ENCODE measurements at regions not wholly inside any gene's neighbourhood (a gene's known extent, or its start where the extent isn't known, plus 50 kb on each side); places are given as distances from the start of the nearest gene placed in this dataset.
"Not testable (repeated sequence)": the region's sequence is repeated elsewhere in the genome, so short reads cannot be mapped to it uniquely, and the experiment has no call there.

DNA sequence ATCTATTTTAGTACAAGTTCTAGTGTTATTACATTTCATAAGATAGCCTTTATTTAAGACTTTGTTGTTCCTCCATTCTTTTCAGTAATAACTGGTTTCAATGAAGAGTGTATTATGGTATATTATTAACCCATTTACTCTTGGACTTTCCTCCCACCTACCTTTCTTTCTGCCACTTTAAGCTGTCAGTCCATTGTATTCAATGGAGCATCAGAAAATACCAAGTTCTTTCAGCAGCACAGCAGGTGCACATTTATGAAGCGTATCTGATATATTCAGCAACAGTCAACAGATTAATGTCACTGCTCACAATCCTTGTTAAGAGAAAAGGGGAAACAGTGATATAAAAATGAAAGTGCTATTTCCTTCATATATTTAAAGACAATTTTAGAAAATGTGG lies 660.9 kb downstream of the C12orf50 start:
- Histone ChIP-seq H3K36me3 (no peaks in the 10 kb centered on the region), H3K27me3 (replicated peaks) (no peaks in the 10 kb centered on the region), H3K9me3 (replicated peaks) (no peaks in the 10 kb centered on the region), H3K4me1 (replicated peaks) (no peaks in the 10 kb centered on the region), H3K4me3 (no peak overlapping the region), H3K27ac (no peak overlapping the region)
- no peak for DNase-seq (ENCODE audit: low read depth in 1 of 2, low spot score in 2 of 2)

GRCh38 chr12:87365423-87365822 lies 663.8 kb downstream of the C12orf50 start:
- H3K4me3 ChIP-seq, result no peak overlapping the region
- H3K36me3 ChIP-seq, result no peaks in the 10 kb centered on the region
- H3K4me1 ChIP-seq (replicated peaks), result no peaks in the 10 kb centered on the region
- no peaks in the 10 kb centered on the region for H3K9me3 ChIP-seq (replicated peaks)
- H3K27ac ChIP-seq, result no peak overlapping the region
- no peak for DNase-seq (ENCODE audit: low read depth in 1 of 2, low spot score in 2 of 2)
- H3K27me3 ChIP-seq (replicated peaks), result no peaks in the 10 kb centered on the region

DNA sequence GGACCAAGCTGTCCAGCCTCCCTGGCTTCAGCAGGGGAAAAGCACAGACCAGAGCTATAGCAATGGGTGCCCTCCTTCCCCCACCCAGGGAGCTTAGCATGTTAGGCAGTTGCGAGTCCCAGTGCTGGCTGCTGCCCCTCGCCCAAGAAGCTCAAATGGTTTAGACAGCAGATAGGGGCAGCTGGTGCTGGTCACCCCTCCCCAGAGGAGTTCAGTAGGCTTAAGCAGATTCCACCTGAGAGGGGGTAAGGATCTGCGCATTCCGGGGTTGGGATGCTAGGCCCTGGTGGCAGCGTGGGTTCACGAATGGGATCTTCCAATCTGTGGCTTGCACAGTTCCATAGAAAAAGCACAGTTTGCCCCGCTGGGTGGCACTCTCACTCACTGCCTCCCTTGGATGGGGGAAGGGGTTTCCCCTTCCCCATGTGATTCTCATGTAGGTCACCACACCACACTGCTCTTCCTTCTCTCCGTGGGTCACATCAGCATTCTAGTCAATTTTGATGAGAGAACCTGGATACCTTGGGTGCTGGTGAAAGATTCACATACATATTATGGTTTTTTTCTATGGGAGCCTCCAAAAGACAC lies 665.6 kb downstream of the C12orf50 start:
- Histone ChIP-seq H3K27me3 (replicated peaks) (no peaks in the 10 kb centered on the region), H3K4me1 (replicated peaks) (no peaks in the 10 kb centered on the region), H3K4me3 (no peak overlapping the region), H3K27ac (no peak overlapping the region), H3K9me3 (replicated peaks) (no peaks in the 10 kb centered on the region), H3K36me3 (no peaks in the 10 kb centered on the region)
- DNase-seq (ENCODE audit: low read depth in 1 of 2, low spot score in 2 of 2), result no peak

- Histone ChIP-seq H3K9me3 (replicated peaks) (no peaks in the 10 kb centered on the region), H3K4me3 (no peak overlapping the region), H3K36me3 (no peaks in the 10 kb centered on the region), H3K27ac (no peak overlapping the region), H3K4me1 (replicated peaks) (no peaks in the 10 kb centered on the region), H3K27me3 (replicated peaks) (no peaks in the 10 kb centered on the region; the same call in 1 of the 2 replicates)
- no peak for DNase-seq (ENCODE audit: low read depth in 1 of 2, low spot score in 2 of 2)
Observed at GRCh38 chr12:87349681-87350080, 679.5 kb downstream of the C12orf50 start.

GRCh38 chr12:87348071-87348470 lies 681.1 kb downstream of the C12orf50 start:
- no peaks in the 10 kb centered on the region for H3K36me3 ChIP-seq
- H3K27ac ChIP-seq, result no peak overlapping the region
- no peak for DNase-seq (ENCODE audit: low read depth in 1 of 2, low spot score in 2 of 2)

DNA sequence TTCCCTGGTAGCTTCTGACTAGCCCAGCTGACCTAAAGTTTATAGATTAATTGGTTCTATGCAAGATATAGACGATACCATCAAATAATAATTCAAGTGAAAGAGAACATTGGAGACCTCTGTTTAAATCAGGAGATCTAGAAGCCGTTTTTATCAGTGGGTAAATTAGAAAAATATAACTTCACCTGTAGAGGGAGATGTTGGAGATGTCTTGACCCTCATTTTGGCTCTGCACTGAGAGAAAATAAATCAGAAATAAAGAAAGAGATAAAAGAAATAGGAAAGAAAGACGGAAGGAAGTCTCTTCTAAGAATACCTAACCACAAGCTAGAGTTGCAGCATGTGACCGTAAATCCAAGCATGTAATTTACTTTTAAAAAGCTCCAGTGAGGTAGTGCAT lies 684.5 kb downstream of the C12orf50 start:
- Histone ChIP-seq H3K9me3 (replicated peaks) (no peaks in the 10 kb centered on the region), H3K27ac (no peak overlapping the region), H3K4me3 (no peak overlapping the region), H3K4me1 (replicated peaks) (no peaks in the 10 kb centered on the region), H3K36me3 (no peaks in the 10 kb centered on the region), H3K27me3 (replicated peaks) (no peaks in the 10 kb centered on the region; the same call in none of the 2 replicates)
- no peak for DNase-seq (ENCODE audit: low read depth in 1 of 2, low spot score in 2 of 2)

More at GRCh38 chr12:87348071-87348470, 681.1 kb downstream of the C12orf50 start:
- H3K4me3 ChIP-seq, result no peak overlapping the region
- H3K9me3 ChIP-seq (replicated peaks), result no peaks in the 10 kb centered on the region
- no peaks in the 10 kb centered on the region for H3K4me1 ChIP-seq (replicated peaks)
- no peaks in the 10 kb centered on the region; the same call in 1 of the 2 replicates for H3K27me3 ChIP-seq (replicated peaks)

DNA sequence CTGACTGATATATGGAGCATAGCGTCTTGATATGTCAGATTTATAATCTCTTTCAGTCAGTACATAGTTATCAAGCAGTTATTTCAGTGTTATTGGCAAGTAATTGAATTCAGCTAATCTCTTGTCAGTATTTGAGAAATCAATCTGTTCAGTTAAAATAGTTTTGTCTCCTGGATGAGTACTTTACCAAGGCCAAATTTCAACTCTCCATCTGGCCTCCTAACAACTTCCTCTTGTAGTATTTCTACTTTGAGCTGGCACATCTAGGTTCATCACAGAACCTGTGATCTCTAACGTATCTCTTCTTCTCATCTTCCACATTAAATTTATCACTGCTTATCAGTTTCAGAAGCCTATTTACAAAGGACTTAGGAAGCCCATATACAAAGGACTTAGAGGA lies 690.5 kb downstream of the C12orf50 start:
- H3K27ac ChIP-seq, result no peak overlapping the region
- DNase-seq (ENCODE audit: low read depth in 1 of 2, low spot score in 2 of 2), result no peak
- H3K4me1 ChIP-seq (replicated peaks), result no peaks in the 10 kb centered on the region
- H3K36me3 ChIP-seq, result no peaks in the 10 kb centered on the region
- H3K27me3 ChIP-seq (replicated peaks), result no peaks in the 10 kb centered on the region; the same call in 1 of the 2 replicates
- H3K9me3 ChIP-seq (replicated peaks), result no peaks in the 10 kb centered on the region
- no peak overlapping the region for H3K4me3 ChIP-seq

DNA sequence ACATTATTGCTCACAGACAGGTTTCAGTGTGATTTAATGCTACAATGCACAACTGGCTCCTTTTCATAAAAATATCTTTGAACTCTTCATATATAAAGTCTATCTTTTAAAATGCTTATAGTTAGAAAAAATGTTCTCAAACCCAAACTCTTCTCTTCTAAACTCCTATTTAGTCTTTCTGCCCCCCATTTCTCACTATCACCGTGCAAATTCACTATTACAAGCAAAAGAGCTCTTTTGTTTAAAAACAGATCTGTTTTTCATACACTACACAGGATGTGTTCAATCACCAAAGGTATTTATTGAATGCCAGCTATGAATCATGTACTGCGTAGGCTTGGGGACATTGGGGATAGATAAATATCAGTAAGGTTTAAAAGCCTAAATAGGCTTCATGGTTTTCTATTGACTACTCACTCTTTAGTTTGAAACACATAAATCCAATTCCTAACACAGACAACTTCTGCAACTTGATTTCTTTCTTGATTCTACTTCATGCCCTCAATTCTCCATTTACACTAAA lies 692.3 kb downstream of the C12orf50 start:
- Histone ChIP-seq H3K36me3 (no peaks in the 10 kb centered on the region), H3K27ac (no peak overlapping the region), H3K9me3 (replicated peaks) (no peaks in the 10 kb centered on the region), H3K27me3 (replicated peaks) (no peaks in the 10 kb centered on the region), H3K4me3 (no peak overlapping the region), H3K4me1 (replicated peaks) (no peaks in the 10 kb centered on the region)
- DNase-seq (ENCODE audit: low read depth in 1 of 2, low spot score in 2 of 2), result no peak

DNA sequence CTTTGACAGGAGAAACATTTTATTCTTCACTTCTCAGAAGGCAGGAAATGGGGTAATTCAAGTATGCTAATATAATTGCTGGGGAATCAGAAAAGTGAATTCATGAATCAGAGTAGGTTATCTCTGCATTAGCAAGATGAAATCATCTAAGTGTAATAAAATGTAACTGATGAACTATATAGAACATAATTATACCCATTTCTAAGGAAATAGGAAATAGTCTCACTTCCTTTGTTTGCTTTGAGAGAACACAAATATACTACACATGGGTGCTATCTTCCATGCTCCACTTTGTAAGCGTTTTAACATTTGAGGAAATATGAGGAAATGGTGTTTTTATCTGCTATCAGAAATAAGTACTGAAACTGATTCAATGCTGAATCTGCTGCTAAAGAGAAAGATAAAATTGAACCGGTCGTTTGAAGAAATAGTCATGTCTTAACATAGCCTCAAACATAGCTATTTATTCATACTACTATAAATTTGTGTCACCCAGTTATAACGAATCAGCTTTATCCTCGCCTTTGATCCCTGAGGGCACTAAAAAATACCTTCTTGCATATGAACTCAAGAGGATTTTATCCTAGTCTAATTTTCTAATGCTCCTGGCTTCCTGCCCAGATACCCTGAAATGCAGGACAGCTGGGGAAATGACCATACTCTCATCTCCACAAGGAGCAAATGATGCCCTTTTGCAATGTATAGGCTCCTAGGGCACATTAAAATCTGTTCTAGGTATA lies 696.0 kb downstream of the C12orf50 start:
- H3K27ac ChIP-seq, result no peak overlapping the region

DNA sequence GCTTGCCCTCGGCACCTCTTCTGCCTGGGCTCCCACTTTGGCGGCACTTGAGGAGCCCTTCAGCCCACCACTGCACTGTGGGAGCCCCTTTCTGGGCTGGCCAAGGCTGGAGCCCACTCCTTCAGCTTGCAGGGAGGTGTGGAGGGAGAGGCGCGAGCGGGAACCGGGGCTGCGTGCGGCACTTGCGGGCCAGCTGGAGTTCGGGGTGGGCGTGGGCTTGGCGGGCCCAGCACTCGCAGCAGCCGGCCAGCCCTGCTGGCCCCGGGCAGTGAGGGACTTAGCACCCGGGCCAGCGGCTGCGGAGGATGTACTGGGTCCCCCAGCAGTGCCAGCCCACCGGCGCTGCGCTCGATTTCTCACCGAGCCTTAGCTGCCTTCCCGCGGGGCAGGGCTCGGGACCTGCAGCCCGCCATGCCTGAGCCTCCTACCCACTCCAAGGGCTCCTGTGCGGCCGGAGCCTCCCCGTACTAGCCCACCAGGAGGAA lies 699.1 kb downstream of the C12orf50 start:
- not testable (repeated sequence) for H3K4me1 ChIP-seq (replicated peaks); H3K9me3 ChIP-seq (replicated peaks); DNase-seq (ENCODE audit: low read depth in 1 of 2, low spot score in 2 of 2); H3K27me3 ChIP-seq (replicated peaks); H3K36me3 ChIP-seq; H3K4me3 ChIP-seq; H3K27ac ChIP-seq

More for the DNA sequence above, 696.0 kb downstream of the C12orf50 start:
- no peaks in the 10 kb centered on the region for H3K4me1 ChIP-seq (replicated peaks)
- H3K9me3 ChIP-seq (replicated peaks), result no peaks in the 10 kb centered on the region
- no peaks in the 10 kb centered on the region for H3K27me3 ChIP-seq (replicated peaks)
- DNase-seq (ENCODE audit: low read depth in 1 of 2, low spot score in 2 of 2), result no peak
- no peak overlapping the region for H3K4me3 ChIP-seq
- no peaks in the 10 kb centered on the region for H3K36me3 ChIP-seq

- no peak overlapping the region for H3K27ac ChIP-seq
- no peaks in the 10 kb centered on the region for H3K4me1 ChIP-seq (replicated peaks)
- DNase-seq (ENCODE audit: low read depth in 1 of 2, low spot score in 2 of 2), result no peak
- H3K4me3 ChIP-seq, result no peak overlapping the region
- no peaks in the 10 kb centered on the region for H3K9me3 ChIP-seq (replicated peaks)
- H3K27me3 ChIP-seq (replicated peaks), result no peaks in the 10 kb centered on the region
- H3K36me3 ChIP-seq, result no peaks in the 10 kb centered on the region
Observed at GRCh38 chr12:87329076-87329863, 699.9 kb downstream of the C12orf50 start.

- no peaks in the 10 kb centered on the region for H3K4me1 ChIP-seq (replicated peaks)
- H3K4me3 ChIP-seq, result no peak overlapping the region
- no peaks in the 10 kb centered on the region for H3K36me3 ChIP-seq
- H3K27ac ChIP-seq, result no peak overlapping the region
- no peak for DNase-seq (ENCODE audit: low read depth in 1 of 2, low spot score in 2 of 2)
- no peaks in the 10 kb centered on the region for H3K9me3 ChIP-seq (replicated peaks)
- H3K27me3 ChIP-seq (replicated peaks), result no peaks in the 10 kb centered on the region
Observed at GRCh38 chr12:87323369-87323768, 705.8 kb downstream of the C12orf50 start.

GRCh38 chr12:87320724-87321123 lies 708.5 kb downstream of the C12orf50 start:
- H3K27me3 ChIP-seq (replicated peaks), result no peaks in the 10 kb centered on the region
- no peaks in the 10 kb centered on the region for H3K9me3 ChIP-seq (replicated peaks)
- DNase-seq (ENCODE audit: low read depth in 1 of 2, low spot score in 2 of 2), result no peak
- H3K4me3 ChIP-seq, result no peak overlapping the region
- H3K36me3 ChIP-seq, result no peaks in the 10 kb centered on the region
- no peaks in the 10 kb centered on the region for H3K4me1 ChIP-seq (replicated peaks)
- no peak overlapping the region for H3K27ac ChIP-seq

DNA sequence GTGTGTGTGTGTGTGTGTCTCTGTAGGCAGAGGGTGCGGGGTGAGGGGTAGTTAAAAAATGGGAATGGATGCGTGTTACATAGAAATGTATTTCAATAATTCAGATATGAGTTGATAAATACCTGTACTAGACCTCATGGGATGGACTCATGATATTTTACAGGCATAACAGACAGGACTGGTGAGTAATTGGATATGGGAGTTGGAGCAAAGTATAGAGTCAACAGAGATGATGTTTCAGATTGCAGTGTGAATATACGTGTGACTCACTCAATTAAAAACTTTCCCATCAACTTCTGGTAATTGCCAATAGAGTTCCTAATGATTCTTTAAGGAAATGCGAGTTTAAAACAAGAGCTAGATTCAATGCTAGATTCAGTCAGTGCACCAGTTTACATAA lies 711.9 kb downstream of the C12orf50 start:
- H3K27me3 ChIP-seq (replicated peaks), result no peaks in the 10 kb centered on the region
- H3K36me3 ChIP-seq, result no peaks in the 10 kb centered on the region
- no peak for DNase-seq (ENCODE audit: low read depth in 1 of 2, low spot score in 2 of 2)
- H3K4me3 ChIP-seq, result no peak overlapping the region
- no peaks in the 10 kb centered on the region for H3K4me1 ChIP-seq (replicated peaks)
- no peaks in the 10 kb centered on the region for H3K9me3 ChIP-seq (replicated peaks)
- no peak overlapping the region for H3K27ac ChIP-seq

All from SJSA1 (cell line).